ENCODE measurements at regions not wholly inside any gene's neighbourhood (a gene's known extent, or its start where the extent isn't known, plus 50 kb on each side); places are given as distances from the start of the nearest gene placed in this dataset.

GRCh38 chr4:64715741-64716140 is 306.5 kb upstream of the TECRL start:
- TF ChIP-seq, protein P1, sequence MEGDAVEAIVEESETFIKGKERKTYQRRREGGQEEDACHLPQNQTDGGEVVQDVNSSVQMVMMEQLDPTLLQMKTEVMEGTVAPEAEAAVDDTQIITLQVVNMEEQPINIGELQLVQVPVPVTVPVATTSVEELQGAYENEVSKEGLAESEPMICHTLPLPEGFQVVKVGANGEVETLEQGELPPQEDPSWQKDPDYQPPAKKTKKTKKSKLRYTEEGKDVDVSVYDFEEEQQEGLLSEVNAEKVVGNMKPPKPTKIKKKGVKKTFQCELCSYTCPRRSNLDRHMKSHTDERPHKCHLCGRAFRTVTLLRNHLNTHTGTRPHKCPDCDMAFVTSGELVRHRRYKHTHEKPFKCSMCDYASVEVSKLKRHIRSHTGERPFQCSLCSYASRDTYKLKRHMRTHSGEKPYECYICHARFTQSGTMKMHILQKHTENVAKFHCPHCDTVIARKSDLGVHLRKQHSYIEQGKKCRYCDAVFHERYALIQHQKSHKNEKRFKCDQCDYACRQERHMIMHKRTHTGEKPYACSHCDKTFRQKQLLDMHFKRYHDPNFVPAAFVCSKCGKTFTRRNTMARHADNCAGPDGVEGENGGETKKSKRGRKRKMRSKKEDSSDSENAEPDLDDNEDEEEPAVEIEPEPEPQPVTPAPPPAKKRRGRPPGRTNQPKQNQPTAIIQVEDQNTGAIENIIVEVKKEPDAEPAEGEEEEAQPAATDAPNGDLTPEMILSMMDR (IDR thresholded peaks at IDR 0.05): no peak; the same call in 1 of the 2 replicates
- no peak for TF ChIP-seq POLR2AphosphoS5 (IDR thresholded peaks at IDR 0.05; ENCODE audit: low read depth, low read length)
- no peak for TF ChIP-seq SIN3A (IDR thresholded peaks at IDR 0.05; ENCODE audit: borderline replicate concordance, insufficient read depth, low read depth, low read length)
- no peak for TF ChIP-seq REST (IDR thresholded peaks at IDR 0.05; ENCODE audit: insufficient read depth in 1 of 2, low read depth in 2 of 2, low read length in 1 of 2)

Measured in Panc1 (cell line).